HG03378 (cell line): ENCODE measurements at regions not wholly inside any gene's neighbourhood (a gene's known extent, or its start where the extent isn't known, plus 50 kb on each side); places are given as distances from the start of the nearest gene placed in this dataset.

Experiments used
- ATAC-seq: cut with Tn5 transposase; IDR thresholded peaks from one replicate; pipeline ENCODE4 v1.9.1; 2021; ENCODE audit warnings: mild to moderate bottlenecking, moderate library complexity; ENCODE audit not compliant: unreplicated experiment

DNA sequence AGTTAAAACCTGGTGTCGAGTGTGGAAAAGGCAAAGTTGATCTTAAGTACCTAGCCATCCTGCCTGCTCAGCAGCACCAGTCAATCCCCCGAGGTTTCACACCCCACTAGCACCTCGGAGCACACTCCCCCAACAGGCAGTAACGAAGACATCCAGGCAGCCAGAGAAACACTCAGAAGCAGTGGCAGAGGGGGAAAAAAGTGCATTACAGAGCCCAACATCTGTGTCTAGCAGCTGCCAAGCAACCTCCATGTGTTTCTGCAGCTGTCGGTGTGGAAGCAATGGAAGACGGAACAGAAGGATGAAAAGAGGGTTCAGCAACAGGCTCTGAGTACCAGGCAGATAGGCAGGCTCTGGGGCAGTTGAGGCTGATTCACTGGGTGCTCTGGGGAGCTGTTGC, 73.4 kb upstream of the PROX1 start:
- ATAC-seq: no peak

DNA sequence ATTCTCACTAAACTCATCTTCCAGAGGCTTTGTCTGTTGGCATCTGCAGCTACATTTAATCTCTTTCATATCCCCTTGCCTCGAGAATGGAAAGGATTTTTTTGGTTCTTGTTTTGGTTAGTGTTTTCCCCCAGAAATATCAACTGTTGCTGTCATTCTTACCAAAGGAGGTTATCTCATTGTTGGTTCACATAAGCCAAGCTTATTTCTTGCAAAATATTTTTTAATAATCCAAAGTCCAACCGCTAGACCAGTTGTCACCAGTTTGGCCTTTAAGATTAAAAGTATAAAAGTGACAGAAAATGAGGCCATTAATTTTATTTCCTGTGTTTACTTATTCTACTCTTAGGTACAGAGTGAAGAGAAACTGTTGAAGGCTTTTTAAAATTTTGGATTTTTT, 66.5 kb upstream of the PROX1 start:
- no peak for ATAC-seq

DNA sequence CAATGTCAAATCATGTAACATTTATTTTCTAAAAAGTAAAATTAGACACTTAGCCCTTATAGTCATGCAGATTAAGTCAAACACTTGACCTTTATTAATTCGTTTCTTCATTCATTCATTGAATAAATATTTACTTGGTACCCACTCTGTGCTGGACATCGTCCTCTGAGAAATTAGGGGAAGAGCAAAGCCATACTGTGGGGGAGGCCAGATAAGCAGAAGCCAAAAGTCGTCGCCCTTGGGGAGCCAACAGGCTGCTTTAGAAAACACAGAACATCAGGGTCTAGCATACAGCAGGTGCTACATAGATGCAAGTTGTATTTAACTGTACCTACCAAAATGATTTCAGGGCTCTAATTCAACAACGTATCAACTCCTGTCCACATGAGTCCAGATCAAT, 66.1 kb upstream of the PROX1 start:
- ATAC-seq: no peak

DNA sequence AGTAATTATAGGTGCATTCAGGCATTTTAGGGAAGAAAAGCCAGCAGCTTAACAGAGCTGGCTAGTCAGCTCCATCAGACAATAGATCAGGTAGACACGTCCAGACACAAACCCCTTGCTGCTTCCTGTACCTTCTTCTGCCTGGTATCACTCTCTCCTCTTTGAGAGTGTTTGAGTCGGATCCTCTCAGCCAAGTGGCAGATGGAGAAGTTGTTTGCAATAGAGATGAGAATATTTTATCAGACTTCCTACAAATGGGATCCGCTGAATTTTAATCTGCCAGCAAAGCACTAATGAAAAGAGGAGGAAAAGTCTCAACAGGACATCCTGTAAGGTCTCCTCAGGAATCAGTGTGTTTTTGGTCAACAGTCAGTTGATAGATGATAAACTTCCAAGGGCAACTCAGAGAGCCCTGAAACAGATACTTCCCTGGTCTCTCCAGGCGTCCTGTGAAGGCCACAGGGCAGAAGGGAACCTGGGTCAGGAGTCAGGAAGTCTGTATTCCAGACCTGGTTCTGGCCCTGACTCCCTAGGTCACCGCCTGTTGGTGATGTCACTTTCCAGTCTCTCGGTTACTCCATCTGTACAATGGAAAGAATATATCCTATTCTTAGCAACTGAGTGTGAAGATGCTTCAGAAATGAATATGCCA, 62.1 kb upstream of the PROX1 start:
- ATAC-seq: no peak

DNA sequence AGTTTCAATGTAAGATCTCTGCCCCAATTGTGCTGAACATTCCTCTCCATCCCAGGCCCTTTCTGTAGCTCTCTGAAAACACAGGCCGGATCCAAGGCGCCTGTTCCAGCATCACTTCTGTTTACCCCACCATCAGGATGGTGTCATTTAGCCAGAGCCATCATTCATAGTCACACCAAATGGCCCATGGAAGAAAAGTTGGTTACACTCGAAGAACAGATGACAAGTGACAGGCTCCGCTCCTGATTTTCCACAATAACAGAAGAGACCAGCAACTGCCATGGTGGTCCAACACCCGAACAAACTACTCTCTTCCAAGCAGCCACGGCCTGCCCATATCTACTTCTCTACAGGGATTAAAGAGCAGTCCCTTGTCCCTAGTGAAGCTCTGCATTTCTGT, 59.9 kb upstream of the PROX1 start:
- ATAC-seq: no peak

DNA sequence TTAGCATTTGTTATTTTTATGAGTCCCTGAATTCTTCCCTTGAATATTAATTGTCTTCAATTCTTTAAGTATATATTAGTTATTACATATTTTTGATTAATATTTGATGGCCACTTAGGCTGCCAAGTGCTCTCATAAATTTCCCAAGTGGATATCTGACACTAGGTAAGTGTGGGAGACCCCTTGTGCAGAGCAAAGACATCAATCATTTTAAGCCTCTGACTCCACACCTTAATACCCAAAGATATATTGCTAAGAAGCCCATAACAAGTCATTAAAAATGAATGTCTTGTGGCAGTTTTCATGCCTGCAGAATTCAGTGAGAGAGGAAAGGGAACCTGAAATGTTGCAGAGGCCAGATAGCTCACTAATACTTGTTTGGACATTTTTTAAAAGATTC, 58.4 kb upstream of the PROX1 start:
- ATAC-seq: no peak

DNA sequence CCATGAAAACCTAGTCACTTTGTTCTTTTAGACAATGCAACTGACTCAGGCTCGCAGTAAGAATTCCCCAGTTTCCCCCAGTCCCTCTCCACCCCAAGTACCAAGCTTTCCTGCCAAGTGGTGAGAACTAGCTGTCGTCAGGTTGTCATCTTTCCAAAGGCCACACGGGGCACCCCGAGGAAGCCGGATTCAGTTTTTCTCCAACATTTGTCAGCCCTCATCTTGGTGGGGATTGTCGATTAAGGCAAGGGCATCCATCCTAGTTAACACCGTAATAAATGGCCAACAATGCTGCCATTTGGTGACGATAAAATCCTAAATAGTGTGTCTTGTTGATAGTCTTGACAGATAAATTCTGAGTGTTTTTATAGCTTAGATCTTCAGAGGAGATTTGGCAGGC, 55.9 kb upstream of the PROX1 start:
- ATAC-seq: no peak

DNA sequence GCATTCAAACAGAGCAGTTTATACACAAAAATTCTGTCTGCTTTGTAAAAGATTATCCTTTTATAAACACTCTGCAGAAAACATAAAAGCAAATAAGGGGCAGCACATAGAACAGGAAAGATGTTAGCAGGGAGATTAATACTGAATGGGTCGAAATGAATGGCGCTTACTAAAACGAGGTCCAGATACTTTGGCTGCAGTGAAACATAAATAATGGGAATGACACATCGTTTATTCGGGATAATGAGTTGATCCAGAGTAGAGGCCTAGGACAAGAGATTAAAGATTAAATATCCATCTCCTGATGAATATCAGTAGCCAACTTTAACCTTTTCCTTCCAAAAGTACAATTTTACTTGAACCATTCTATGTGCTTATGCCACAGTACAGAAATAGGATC, 54.4 kb upstream of the PROX1 start:
- no peak for ATAC-seq

DNA sequence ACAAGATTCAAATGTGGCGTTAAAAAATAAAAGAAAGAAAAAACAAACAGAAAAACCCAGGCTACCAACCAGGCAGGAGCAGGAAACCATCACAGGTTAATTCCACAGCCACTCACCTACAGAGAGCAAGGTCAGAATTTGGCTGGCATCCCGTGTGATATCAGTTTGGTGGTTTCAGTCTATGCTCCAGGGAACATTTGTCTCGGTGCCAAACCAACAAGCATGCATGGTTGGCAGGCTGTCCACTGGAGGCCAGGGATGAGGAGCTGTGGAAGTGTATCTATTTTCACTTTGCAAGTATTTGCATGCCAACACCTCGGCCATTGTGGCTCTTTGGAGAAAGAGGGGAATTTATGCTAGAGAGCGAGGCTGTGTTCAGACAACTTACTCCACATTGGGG, 53.1 kb upstream of the PROX1 start:
- ATAC-seq: no peak

DNA sequence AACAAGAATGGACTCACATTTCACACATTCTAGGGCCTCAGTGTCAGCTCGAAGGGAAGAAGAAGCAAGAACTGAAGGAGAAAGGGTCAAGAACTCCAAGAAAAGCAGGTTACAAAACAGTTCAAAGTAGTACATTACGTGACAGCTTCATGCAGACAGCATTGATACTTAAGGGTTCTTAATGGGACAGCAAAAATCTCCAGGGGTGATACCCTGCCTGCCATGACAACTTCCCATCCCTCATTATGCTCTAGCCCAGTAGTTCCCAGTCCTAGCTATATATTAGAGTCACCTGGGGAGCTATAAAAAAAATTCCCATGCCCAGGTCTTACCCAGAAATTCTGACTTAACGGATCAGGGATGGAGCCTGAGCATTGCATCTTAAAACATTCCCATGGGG, 51.2 kb upstream of the PROX1 start:
- ATAC-seq: no peak
